Ovary (tissue), 7 donors: ENCODE measurements at regions not wholly inside any gene's neighbourhood (a gene's known extent, or its start where the extent isn't known, plus 50 kb on each side); places are given as distances from the start of the nearest gene placed in this dataset.

Experiments
- DNase-seq, 5 donors: peaks; one replicate each; pipeline ENCODE4 v3.0.0-alpha.2; 2019 to 2020
- H3K27ac ChIP-seq, 2 donors: fragments of 200-600 bp; one replicate each; pipeline versions ENCODE4 v1.5.1 to v1.8.0; 2019 to 2022
- H3K27me3 ChIP-seq: fragments of 200-600 bp; one replicate; pipeline ENCODE4 v1.8.0; 2022
- H3K36me3 ChIP-seq: fragments of 200-600 bp; sonication (generic); one replicate; pipeline ENCODE4 v1.5.1; 2019
- H3K4me1 ChIP-seq: one replicate; pipeline ENCODE4 v1.8.1; 2013; ENCODE audit warnings: mild to moderate bottlenecking, moderate library complexity; ENCODE audit not compliant: insufficient read depth
- H3K4me3 ChIP-seq: fragments of 200-600 bp; sonication (generic); one replicate; pipeline ENCODE4 v1.5.1; 2017
- H3K9me3 ChIP-seq, 2 donors: fragments of 200-600 bp in 1 of 2; sonication (generic) in 1 of 2; one replicate each; pipeline versions ENCODE4 v1.5.1 to v1.8.1; 2013 to 2019; ENCODE audit warnings: mild to moderate bottlenecking in 1 of 2, moderate library complexity in 1 of 2
- CTCF ChIP-seq, 3 donors: fragments of 450-650 bp in 2 of 3; fragments of 200-600 bp in 1 of 3; IDR thresholded peaks; one replicate each; pipeline versions ENCODE4 v1.5.1 to v1.8.0; 2016 to 2022; ENCODE audit warnings: antibody characterized with exemption in 3 of 3, mild to moderate bottlenecking in 1 of 3
- EP300 ChIP-seq: sonication (generic); formaldehyde crosslinking; IDR thresholded peaks from one replicate; pipeline ENCODE4 v1.6.1; 2017; ENCODE audit warnings: antibody characterized with exemption
- POLR2A ChIP-seq: fragments of 450-650 bp; IDR thresholded peaks from one replicate; pipeline ENCODE4 v1.6.1; 2017; ENCODE audit warnings: antibody characterized with exemption, mild to moderate bottlenecking, moderate library complexity
- WGBS, 3 donors: extraction: QIAGEN DNeasy Blood & Tissue Kit in 1 of 3; methylation state at CpG; one replicate each; pipeline versions ENCODE4 v1.1.5 to v1.1.7; 2013 to 2017; 5-methylcytosine and 5-hydroxymethylcytosine counted together
- intact Hi-C, 4 donors: fragments of 100-400 bp; cut with DNase I; formaldehyde crosslinking; loops; one replicate each; pipeline versions ENCODE4 v1.11.0 to v1.15.1; 2022 to 2023
- donor health status: DM: no; HTN: no; CAD: no; lungs with moderate emphysema.
- donor health status: DM: no; HTN: no; CAD: no.
- donor health status: Bipolar disorder and iron deficiency.
- donor health status: DM: no; HTN: no; CAD: no.
- donor health status: DM: yes; HTN: yes; CAD: no.

- no peak for TF ChIP-seq EP300
- no peak for TF ChIP-seq POLR2A
- no peak for TF ChIP-seq CTCF (IDR thresholded peaks at IDR 0.05)
These were observed 626.3 kb upstream of the LRRC4C start for GRCh38 chr11:42085736-42086135.

GRCh38 chr11:42093541-42093940 is 634.1 kb upstream of the LRRC4C start:
- WGBS, 3 donors: 70 to 90% (median 88%) methylated on average over 3 of the region's 3 CpGs
- no peaks in the 10 kb centered on the region for H3K9me3 ChIP-seq

More at GRCh38 chr11:42085736-42086135, 626.3 kb upstream of the LRRC4C start:
- Histone ChIP-seq H3K9me3 (no peaks in the 10 kb centered on the region), H3K27me3 (no peaks in the 10 kb centered on the region), H3K4me1 (no peaks in the 10 kb centered on the region), H3K27ac (no peak overlapping the region), H3K4me3 (no peak overlapping the region), H3K36me3 (no peaks in the 10 kb centered on the region)
- no peak for DNase-seq
- 16 to 52% (median 20%) methylated on average over 4 of the region's 4 CpGs for WGBS, 3 donors
- intact Hi-C loops: no loop called here

GRCh38 chr11:42098075-42098474 is 638.6 kb upstream of the LRRC4C start:
- H3K27me3 ChIP-seq: no peaks in the 10 kb centered on the region
- H3K9me3 ChIP-seq: no peaks in the 10 kb centered on the region
- no peaks in the 10 kb centered on the region for H3K4me1 ChIP-seq
- WGBS, 3 donors: 19 to 63% (median 39%) methylated on average over 1 of the region's 1 CpG
- DNase-seq: no peak
- no peak overlapping the region for H3K4me3 ChIP-seq
- H3K27ac ChIP-seq: no peak overlapping the region
- TF ChIP-seq CTCF (IDR thresholded peaks at IDR 0.05) (no peak), POLR2A (no peak), EP300 (no peak)
- no peaks in the 10 kb centered on the region for H3K36me3 ChIP-seq
- intact Hi-C loops: no loop called here

More at GRCh38 chr11:42093541-42093940, 634.1 kb upstream of the LRRC4C start:
- no peak overlapping the region for H3K4me3 ChIP-seq
- intact Hi-C loops: no loop called here
- no peak overlapping the region for H3K27ac ChIP-seq
- no peaks in the 10 kb centered on the region for H3K4me1 ChIP-seq
- DNase-seq: no peak
- no peak for TF ChIP-seq POLR2A
- no peak for TF ChIP-seq EP300
- no peak for TF ChIP-seq CTCF (IDR thresholded peaks at IDR 0.05)
- no peaks in the 10 kb centered on the region for H3K36me3 ChIP-seq
- H3K27me3 ChIP-seq: no peaks in the 10 kb centered on the region

GRCh38 chr11:42112866-42113265 is 653.4 kb upstream of the LRRC4C start:
- H3K27ac ChIP-seq: no peak overlapping the region
- TF ChIP-seq CTCF (IDR thresholded peaks at IDR 0.05) (no peak), EP300 (no peak), POLR2A (no peak)
- 45 to 71% (median 61%) methylated on average over 1 of the region's 1 CpG for WGBS, 3 donors
- H3K9me3 ChIP-seq: no peaks in the 10 kb centered on the region
- H3K4me1 ChIP-seq: no peaks in the 10 kb centered on the region
- H3K36me3 ChIP-seq: no peaks in the 10 kb centered on the region
- DNase-seq: no peak
- intact Hi-C loops: no loop called here
- H3K27me3 ChIP-seq: no peaks in the 10 kb centered on the region
- H3K4me3 ChIP-seq: no peak overlapping the region

GRCh38 chr11:42114927-42115326 is 655.5 kb upstream of the LRRC4C start:
- intact Hi-C loops: no loop called here
- no peak for DNase-seq
- Histone ChIP-seq H3K36me3 (no peaks in the 10 kb centered on the region), H3K27me3 (no peaks in the 10 kb centered on the region), H3K4me3 (no peak overlapping the region), H3K27ac (no peak overlapping the region), H3K4me1 (no peaks in the 10 kb centered on the region), H3K9me3 (no peaks in the 10 kb centered on the region)
- TF ChIP-seq CTCF (IDR thresholded peaks at IDR 0.05): no peak
- TF ChIP-seq POLR2A: no peak
- no peak for TF ChIP-seq EP300
- 22 to 42% (median 25%) methylated on average over 1 of the region's 1 CpG for WGBS, 3 donors
